ENCODE measurements at regions not wholly inside any gene's neighbourhood (a gene's known extent, or its start where the extent isn't known, plus 50 kb on each side); places are given as distances from the start of the nearest gene placed in this dataset.

DNA sequence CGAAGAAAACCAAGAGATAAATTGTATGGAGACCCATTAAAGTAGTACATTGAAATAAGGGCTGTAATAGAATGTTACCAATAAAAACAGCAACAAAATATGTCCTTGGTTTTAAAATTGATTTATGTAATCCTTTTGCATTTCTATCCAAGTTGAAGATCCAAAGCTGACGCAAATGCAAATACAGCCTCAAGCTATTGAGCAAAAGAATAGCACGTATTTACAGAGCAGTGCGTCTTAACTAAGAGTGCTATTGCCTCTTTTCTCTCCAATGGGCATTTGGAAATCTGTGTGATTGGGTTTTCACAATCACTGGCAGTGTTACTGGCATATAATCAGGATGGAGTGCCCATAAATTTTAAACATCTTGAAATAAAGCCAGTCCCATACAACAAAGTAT lies 417.4 kb downstream of the TLL1 start:
- Histone ChIP-seq H3K27ac (ENCODE audit: low read depth, low read length) (no peak overlapping the region), H3K9me3 (ENCODE audit: control insufficient read depth, insufficient read depth, low read length) (peaks cover 2% of the 10 kb centered on the region; the same call in 1 of the 2 replicates), H3K27me3 (ENCODE audit: control insufficient read depth, insufficient read depth, low read length) (no peaks in the 10 kb centered on the region), H3K4me3 (ENCODE audit: low read depth, low read length) (no peak overlapping the region)
- no peak for TF ChIP-seq CTCF (IDR thresholded peaks at IDR 0.05; ENCODE audit: low read depth, low read length)
- CTCF ChIA-PET: interaction anchor here (0.6 kb wide), 1 partner anchor 70 kb away, joined by 3 read pairs; no protein-coding TSS in a partner anchor
- POLR2A ChIA-PET: no interaction called here
- DNase-seq (ENCODE audit: low read depth, low spot score): no peak

- H3K27me3 ChIP-seq (ENCODE audit: control insufficient read depth, insufficient read depth, low read length): no peaks in the 10 kb centered on the region
- no peaks in the 10 kb centered on the region for H3K9me3 ChIP-seq (ENCODE audit: control insufficient read depth, insufficient read depth, low read length)
- no peak overlapping the region for H3K4me3 ChIP-seq (ENCODE audit: low read depth, low read length)
- ChIA-PET CTCF (no interaction called here), POLR2A (no interaction called here)
- DNase-seq (ENCODE audit: low read depth, low spot score): no peak
- no peak overlapping the region for H3K27ac ChIP-seq (ENCODE audit: low read depth, low read length)
- TF ChIP-seq CTCF (IDR thresholded peaks at IDR 0.05; ENCODE audit: low read depth, low read length): no peak
Observed at GRCh38 chr4:166293556-166293955, 420.5 kb downstream of the TLL1 start.

GRCh38 chr4:166301266-166301665 lies 428.2 kb downstream of the TLL1 start:
- Histone ChIP-seq H3K4me3 (ENCODE audit: low read depth, low read length) (no peak overlapping the region), H3K27ac (ENCODE audit: low read depth, low read length) (no peak overlapping the region), H3K27me3 (ENCODE audit: control insufficient read depth, insufficient read depth, low read length) (no peaks in the 10 kb centered on the region), H3K9me3 (ENCODE audit: control insufficient read depth, insufficient read depth, low read length) (peaks cover 3% of the 10 kb centered on the region)
- POLR2A ChIA-PET: no interaction called here
- CTCF ChIA-PET: no interaction called here
- TF ChIP-seq CTCF (IDR thresholded peaks at IDR 0.05; ENCODE audit: low read depth, low read length): no peak
- DNase-seq (ENCODE audit: low read depth, low spot score): no peak

- Histone ChIP-seq H3K9me3 (ENCODE audit: control insufficient read depth, insufficient read depth, low read length) (no peaks in the 10 kb centered on the region; the same call in 1 of the 2 replicates), H3K27ac (ENCODE audit: low read depth, low read length) (no peak overlapping the region), H3K4me3 (ENCODE audit: low read depth, low read length) (no peak overlapping the region), H3K27me3 (ENCODE audit: control insufficient read depth, insufficient read depth, low read length) (no peaks in the 10 kb centered on the region)
- ChIA-PET CTCF (no interaction called here), POLR2A (no interaction called here)
- no peak for TF ChIP-seq CTCF (IDR thresholded peaks at IDR 0.05; ENCODE audit: low read depth, low read length)
- no peak for DNase-seq (ENCODE audit: low read depth, low spot score)
Observed at GRCh38 chr4:166308647-166309046, 435.6 kb downstream of the TLL1 start.

GRCh38 chr4:166309286-166309685 lies 436.2 kb downstream of the TLL1 start:
- ChIA-PET CTCF (no interaction called here), POLR2A (no interaction called here)
- no peak for TF ChIP-seq CTCF (IDR thresholded peaks at IDR 0.05; ENCODE audit: low read depth, low read length)
- Histone ChIP-seq H3K9me3 (ENCODE audit: control insufficient read depth, insufficient read depth, low read length) (no peaks in the 10 kb centered on the region), H3K4me3 (ENCODE audit: low read depth, low read length) (no peak overlapping the region), H3K27me3 (ENCODE audit: control insufficient read depth, insufficient read depth, low read length) (no peaks in the 10 kb centered on the region), H3K27ac (ENCODE audit: low read depth, low read length) (no peak overlapping the region)
- no peak for DNase-seq (ENCODE audit: low read depth, low spot score)
